RPMI7951 (cell line): ENCODE measurements at regions not wholly inside any gene's neighbourhood (a gene's known extent, or its start where the extent isn't known, plus 50 kb on each side); places are given as distances from the start of the nearest gene placed in this dataset.
A peak's percentile ranks its signal among the peaks of the same experiment; 100 is the strongest.

ENCODE experiments used
- DNase-seq: peaks from one replicate; pipeline ENCODE4 v3.0.0-alpha.2; 2012; ENCODE audit warnings: low read depth

DNA sequence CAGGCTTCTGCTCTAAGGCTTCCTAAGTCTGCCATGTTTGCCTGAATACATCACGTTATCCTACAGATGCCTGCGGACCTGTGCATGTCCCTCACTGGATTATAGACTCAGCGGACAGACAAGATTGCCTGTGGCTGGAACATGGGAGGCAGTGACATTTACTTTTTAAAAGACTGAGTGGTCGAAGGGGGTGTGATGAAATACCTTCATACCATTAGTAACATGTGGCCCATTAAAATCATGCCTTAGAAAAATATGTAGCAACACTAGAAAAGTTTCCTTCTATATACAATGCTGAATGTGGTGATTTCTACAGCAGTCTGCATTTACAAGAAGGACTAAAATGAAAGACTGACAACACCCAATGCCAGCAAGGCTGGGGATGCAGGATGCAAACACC is 154.4 kb downstream of the ASB1 start:
- no peak for DNase-seq

DNA sequence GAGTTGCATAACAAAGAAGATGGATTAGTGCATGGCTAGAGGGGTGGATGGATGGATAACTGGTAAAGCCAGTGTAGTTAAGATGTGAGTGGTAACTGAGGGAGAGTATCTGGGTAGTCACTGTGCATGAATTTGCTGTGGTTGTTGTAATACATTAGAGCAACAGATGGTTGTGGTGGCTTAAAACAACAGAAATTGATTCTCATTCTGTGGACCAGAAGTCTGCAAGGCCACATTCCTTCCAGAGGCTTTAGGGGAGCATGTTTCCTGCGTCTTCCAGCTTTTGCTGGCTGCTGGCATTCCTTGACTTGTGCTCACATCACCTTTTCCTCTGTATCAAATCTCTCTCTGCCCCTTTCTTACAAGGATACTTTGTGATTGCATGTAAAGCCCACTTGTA is 155.4 kb downstream of the ASB1 start:
- peak; percentile 72 for DNase-seq

DNA sequence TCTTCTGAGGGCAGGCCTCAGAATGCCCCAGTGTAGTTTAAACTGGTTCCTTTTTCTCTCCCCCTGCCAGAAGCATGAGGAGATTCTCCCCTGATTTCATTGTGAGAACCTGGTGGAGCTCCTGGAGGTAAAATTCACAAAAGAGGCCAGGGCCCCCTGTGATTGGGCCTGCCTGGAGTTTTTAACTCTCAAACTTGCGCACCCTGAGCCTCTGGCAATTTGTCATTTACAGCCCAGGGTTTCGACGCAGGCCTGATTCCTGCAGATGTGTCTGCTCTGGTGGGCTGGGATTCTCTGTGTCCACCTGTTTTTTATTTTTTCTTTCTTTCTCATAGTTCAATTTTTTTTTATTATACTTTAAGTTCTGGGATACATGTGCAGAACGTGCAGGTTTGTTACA is 157.9 kb downstream of the ASB1 start:
- DNase-seq = no peak

DNA sequence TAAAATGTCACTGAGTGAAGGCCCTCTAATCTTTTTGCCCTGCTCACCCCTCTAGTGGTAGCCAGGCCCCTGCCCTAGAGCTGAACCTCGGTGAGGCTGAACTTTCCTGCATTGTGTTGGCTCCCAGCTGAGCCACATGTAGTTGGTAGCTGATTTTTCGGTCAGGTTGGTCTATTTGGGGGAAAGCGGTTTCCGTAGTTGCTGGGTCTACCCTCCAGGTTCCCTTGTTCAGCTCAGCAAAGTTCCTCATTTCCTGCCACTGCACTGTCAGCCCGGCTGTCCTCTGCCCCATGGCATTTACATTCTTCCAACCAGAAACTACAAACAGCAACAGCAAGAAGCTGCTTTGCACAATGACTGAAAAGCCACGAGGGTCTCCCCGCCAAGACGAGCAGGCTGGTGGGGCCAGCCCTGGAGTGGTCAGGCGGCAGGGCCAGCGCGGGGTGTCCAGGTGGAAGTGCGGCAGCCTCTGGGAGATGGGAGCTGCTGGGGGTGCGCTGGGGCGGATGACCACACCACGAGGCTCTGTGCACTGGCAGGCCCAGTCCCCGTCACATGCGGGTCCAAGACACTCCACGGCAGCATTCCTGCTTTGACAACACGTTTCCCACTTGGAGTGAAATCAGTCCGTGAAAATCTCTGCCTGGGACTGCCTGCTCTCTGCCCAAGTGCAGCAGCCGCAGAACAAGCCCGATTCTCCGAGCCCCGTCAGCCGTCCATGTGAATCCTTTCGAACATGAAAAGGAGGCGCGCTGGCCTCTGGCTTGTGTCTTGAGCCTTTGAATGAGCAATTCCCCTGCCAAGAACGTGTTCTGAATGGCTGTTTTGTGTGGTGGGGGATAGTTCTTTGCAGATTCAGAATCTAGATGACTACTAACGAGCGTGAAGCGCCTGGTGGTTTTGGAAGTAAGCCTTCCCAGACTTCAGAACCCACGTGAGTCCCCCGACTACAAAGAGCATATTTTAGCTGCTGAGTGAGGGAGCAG is 159.4 kb downstream of the ASB1 start:
- peak; percentile 66 for DNase-seq

DNA sequence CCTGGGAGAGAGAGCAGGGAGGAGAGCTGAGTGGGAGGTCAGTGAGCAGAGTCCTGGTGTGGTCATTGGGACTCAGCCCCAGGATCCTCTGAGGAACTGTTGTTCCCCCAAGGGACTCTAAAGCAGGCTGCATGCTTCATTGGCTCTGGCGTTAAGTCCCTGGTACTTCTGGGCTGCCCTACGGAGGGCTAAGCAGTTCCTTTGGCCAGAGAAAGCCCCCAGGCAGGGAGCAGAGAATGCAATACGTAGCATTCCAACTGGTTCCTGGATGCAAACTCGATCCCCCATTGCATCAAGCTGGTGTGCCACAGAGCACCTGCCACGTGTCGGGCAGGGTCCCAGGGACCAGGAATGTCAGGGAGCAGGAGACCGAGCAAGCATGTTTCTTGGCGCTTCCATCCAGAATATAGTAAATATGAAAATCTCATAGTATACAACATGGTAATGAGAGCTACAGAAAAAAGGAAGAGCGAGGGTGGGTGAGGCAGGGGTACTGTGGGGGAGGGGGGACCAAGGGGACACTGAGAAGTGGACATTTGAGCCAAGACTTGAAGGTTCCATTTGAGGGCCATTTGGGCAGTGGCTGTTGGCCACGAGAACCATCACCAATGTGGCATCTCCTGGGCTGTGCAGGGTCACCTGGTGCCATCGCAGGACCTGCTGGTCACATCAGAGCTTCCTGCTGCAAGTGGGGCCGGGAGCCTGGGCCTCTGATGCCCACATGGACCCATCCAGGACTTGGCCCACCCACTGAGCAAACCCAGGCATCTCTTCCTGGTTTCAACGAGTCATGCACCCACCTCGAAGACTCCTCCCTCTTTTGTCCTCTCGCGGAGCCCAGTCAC is 160.4 kb downstream of the ASB1 start:
- DNase-seq = no peak

DNA sequence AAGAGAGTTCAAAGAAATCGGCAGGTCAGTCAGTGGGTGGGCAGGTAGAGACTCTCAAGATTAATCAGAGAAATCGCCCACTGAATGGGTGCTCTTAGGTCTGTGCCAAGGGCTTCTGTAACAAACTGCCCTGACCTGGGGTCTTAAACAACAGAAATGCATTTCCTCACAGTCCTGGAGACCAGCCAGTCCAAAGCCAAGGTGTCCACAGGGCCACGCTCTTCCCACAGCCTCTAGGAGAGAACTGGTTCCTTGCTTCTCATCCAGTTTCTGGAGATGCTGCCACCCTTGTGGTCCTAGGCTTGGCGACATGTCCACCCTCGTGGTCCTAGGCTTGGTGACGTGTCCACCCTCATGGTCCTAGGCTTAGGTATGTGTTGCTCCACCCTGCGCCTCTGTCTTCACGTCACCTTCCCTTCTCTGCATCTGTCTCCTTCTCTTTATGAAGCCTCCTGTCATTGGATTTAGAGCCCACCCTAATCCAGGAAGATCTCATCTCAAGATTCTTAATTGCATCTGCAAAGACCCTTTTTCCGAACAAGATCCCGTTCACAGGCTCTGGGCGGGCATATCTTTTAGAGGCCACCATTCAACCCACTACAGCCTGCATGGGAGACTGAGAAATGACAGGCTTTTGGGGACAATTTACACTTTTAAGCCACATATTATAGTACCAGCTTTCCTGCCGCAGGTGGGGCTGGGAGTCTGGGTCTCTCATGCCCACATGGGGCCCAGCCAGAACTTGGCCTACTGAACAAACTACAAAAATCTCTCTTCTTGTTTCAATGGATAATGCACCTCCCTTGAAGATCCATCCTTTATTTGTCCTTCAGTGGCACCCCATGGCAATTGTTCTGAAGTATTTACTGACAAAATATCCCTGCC is 161.3 kb downstream of the ASB1 start:
- no peak for DNase-seq

DNA sequence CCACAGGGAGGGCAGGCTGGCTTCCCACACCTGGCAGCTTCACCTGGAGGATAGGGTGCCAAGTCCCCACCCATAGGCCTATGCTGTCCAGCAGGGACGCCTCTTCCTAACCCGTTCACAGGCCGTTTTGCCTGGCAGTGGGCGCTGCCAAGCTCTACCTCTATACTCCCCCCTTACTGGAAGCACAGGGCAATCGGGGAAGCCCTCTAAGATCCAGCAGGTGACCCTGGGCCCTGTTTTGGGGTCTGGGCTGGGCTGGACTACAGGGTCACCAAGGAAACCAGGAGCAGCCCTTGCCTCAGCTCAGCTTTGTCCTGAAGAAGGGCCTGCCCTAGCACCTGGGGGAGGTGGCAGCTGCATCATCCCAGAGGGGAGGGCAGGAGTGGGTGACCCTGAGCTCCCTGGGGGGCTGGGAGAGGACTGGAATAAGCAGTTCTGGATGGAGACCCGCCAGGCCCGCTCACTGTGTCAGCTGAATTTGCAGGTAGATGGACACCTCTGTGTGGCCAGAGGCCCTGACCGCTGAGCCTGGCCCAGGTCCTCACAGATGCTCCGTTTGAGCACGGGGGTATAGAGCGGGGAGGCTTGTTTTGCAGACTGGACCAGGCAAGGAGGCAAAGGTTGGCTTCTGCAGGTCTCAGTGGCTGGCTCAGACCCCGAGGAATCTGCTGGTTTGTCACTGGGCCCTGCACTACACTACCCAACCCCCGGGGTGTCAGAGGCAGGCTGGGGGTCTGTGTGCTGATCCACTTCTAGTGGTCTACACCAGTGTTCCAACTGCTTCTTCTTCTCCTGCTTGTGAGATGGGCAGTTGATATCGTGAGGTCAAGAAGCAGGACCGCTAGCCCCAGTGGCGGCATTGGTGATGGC is 163.1 kb downstream of the ASB1 start:
- DNase-seq = no peak

DNA sequence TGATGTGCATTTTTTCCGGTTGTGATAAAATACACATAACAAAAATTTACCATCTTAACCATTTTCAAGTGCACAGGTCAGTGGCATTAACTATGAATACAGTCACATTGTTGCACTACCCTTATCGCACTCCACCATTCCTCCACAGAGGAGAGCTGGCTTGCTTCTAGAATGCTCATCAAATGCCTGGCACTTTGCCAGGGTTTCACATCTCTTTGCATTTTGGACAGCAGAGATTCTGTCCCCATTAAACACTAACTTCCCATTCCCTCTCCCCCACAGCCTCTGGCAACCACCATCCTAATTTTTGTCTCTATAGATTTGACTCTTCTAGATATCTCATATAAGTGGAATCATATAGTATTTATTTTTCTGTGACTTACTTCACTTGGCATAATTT is 165.0 kb downstream of the ASB1 start:
- no peak for DNase-seq

DNA sequence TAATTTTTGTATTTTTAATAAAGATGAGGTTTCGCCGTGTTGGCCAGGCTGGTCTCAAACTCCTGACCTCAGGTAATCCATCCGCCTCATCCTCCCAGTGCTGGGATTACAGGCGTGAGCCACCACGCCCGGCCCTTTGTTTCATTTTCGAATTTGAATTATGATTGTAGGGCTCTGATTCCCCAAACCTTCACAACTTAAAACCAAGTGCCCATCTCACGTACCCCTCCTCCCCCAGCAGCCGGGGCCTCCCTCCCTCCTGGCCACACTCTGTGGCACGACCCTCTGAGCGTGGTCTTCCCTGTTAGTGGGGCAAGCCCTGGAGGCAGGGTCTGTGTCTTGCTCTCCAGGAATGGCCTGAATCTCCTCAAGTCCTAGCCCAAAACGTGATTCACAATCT is 166.5 kb downstream of the ASB1 start:
- DNase-seq = no peak

DNA sequence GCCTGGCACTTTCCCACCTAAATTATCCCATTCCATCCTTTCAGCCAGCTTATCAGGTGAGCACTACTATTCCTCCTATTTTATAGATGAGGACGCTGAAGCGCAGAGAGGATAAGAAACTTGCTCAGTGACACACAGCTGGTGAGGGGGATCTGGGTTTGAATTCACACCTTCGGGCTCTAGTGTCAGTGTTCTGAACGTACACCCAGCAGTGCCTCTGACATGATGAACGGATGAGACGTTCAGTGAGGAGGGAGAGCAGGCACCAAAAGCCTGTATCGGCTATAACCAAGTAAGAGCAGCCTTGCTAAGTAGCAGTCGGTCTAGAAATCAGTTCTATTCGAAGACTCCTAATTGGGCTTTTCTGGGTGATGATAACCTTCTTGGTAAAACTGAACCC is 167.0 kb downstream of the ASB1 start:
- no peak for DNase-seq

DNA sequence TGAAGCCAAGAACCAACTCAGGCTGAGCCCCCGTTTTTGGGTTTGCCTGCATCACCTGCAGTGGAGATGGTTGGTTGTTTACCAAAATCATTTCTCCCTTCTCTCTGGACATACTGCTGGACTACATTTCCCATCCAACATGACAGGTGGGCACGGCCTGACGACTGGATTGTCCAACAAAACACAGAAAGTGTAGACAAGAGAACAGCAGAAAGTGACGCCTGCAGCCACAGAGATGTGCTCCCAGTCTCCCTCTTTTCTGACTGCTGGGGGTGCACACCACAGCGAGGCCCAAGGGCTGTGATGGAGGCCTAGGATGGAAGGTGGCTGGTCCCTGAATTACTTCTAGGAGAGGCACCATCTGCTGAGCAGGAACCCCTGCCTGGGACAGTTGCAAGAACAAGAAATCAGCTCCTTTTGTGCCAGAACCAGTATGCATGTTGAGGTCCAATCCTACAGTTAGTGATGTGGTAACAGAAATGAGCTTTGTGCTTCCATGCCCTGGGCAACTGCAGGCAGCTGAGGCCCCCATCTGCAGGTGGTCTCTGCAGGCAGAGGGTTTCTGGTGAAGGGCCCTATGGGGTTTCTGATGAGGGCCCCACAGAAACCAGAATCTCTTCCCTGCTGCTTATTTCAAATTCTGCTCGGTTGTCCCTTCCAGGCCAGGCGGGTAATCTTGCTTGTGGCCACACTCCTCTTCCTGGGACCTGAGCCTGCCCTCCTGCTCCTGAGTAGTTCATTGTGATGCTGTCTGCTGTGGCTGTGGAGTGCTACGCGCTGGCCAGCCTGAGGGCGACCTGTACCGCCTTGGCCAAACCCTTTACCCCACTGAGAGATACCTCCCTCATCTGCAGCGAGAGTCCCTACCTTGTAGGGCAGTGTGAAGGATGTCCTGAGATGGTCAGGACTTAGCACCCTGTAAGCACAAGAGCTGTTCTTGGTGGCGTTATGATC is 168.3 kb downstream of the ASB1 start:
- DNase-seq = no peak

DNA sequence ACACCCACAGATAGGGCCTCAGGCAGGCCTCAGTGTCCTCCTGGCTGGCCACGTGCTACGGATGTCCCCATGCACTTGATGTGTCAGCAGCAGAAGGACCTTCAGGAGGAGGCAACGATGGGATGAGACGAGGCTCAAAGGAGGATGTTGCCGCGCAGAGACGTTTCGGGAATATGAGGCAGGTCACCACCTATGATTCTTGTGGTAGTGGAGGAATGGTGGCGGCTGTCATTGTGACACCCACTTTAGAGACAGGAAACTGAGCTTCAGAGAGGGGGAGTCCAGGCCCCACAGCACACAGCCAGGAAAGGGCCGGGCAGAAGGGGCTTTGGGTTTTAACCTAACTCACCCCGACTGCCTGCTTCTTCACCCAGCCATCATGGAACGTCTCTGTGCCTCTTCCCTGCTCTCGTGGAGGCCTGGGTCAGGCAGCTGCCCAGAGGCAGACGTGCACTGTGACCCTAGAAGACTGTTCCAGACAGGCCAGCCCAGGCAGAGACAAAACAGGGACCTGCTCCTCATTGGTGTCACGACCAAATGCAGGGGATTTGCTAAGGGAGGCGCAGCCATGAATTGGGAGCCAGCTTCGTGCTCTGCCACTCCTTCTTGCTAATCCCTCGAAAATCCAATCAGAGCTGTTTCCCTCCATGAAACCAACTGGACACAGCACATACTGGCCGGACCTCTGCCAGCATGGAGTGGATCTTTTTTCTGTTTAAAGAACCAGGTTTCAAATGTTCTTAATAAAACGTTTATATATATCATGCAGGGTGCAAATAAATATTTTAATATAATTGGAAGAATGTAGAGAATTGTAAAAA is 169.2 kb downstream of the ASB1 start:
- DNase-seq = no peak

DNA sequence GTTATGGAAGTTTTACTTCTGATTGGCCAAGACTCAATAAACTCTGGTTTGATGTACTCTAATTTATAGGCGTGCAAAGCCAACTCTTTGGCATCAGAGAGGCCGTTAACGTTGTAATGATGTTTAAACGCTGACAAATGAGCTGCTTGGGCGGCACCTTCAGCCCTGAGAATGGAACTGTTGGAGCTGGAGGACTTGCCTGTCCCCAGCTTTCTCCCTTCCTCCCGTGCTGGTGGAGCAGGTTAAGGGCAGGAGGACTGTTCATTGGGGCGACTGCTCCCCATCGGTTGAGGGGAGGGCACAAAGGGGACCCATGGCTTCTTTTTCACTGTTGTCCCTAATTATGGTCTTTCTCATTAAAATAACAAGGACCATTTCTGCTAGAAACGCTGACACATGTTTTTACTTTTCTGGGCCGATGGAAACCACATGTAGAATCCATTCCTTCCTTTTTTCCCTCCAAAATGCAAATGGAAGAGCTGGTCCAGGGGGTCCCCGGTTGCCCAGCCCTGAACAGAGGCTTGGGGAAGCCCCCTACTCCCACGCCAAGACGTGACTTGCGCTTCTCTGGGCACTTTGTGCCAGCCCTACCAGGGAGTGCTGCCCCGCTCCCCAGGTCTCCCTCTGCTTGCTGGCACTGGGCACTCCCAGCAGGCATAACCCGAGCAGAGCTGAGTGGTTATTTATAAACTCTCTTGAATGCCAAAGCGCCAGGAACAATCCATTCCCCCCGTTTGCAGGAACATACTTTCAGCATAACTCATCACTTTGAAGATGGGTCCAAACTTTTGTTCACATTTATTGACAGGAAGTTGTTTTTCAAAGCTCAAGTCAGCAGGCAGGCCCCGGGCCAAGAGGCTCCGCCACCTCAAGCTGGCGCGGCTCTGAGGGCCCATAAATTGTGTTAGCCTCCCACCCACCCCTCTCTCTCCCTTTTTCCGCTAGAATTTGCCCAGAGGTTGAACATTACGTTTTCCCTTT is 170.1 kb downstream of the ASB1 start:
- DNase-seq = peak; percentile 99

DNA sequence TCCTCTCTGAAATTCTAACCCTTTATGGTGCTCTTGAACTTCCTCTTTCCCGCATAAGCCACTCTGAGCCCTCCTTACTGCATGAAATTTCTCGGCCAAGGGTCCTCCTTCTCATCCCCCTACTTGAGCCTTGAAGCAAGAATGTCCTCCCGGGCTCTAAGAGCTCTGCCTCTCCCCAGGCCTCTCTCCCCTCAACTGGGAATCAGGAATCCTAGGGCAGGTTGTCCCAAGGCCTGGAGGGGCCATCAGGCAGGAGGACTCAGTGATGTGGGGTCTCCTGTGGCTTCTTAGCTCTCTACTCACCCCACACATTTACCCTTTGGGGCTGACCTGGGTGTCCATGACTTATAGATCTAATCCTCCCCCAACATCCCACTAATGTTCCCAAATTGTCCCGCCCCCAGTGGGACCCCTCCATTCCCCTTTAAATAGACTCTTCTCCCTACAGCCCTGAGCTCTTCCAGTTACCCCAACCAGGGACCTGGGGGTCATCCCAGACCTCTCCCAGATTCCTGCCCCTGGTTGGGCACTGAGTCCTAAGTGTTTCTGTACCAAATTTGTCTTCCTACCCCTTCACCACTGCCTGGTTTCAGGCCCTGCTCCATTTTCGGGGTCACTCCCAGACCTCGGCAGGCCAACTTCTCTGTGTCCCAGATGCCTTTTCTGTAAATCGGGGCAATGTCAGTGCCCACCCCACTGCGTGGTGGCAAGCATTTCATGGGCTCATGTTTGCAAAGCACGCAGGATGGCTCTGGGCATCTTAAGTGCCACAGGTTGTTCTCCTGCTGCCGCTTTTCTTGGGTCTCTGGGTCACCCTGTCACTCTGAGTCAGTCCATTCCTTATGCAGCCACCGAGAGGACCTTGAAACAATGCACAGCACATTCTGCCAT is 171.2 kb downstream of the ASB1 start:
- DNase-seq = no peak

DNA sequence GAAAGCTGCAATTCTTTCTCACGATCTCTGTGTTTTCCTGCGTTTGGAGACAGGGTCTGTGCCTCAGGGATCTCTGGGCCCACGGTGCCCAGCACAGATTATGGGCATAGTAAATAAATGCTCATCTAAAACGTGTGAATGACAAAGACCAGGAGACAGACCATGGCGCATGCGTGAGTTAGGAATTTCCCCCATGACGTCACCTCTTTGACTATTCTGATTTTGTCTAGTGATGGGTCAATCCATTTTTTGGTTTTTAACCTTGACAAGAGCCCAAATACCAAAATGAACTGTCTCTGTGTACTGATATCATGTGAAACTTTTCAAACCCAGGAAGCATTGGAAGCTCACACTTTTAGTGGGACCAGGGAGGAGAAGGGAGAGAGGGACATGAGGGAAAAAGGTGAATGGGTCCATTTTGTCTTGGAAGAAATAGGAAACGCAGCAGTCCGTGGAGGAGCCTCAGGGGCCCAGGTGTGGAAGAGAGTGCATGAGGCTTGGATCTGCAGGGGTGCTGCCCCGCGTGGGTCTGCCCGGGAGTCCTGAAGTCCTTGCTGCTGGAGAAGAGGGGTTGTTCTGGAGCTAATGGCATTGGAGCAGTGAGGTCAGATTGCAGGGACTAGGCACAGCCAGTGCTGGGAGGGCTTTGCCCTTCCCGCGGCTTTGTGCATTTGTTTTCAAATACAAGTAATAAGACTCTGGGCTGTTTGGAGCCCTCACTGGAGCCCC is 172.2 kb downstream of the ASB1 start:
- DNase-seq = no peak
